Left hindlimb (tissue), 1 donor: ENCODE measurements at regions not wholly inside any gene's neighbourhood (a gene's known extent, or its start where the extent isn't known, plus 50 kb on each side); places are given as distances from the start of the nearest gene placed in this dataset.

Experiments
- DNase-seq: peaks from one replicate; pipeline ENCODE4 v3.0.0-alpha.2; 2018

- no peak for DNase-seq
These were observed 100.1 kb downstream of the GPAM start for GRCh38 chr10:112083472-112083871.

DNA sequence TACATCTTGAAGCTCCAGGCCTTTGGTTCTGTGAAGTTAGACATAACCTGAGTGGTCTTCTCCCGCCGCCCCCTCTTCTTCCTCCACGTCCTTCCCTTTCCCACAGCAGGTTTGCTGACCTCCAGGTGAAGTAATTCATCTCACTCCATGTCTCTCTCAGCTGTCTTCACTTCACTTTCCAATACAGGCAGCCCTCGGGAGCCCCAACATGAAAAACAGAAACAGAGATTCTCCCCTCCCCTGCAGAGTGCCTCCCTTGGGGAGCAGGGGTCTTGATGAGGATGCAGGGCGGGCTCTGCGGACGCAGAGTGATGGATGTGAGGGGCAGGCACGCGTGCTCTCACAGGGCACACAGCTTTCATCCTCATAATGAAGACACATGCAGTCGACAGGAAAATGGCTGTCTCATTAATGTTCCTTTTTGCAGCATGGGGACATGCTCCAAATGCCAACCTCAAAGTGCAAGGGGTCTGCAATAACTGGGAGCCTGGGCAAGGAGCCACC lies 95.6 kb downstream of the GPAM start:
- no peak for DNase-seq

DNA sequence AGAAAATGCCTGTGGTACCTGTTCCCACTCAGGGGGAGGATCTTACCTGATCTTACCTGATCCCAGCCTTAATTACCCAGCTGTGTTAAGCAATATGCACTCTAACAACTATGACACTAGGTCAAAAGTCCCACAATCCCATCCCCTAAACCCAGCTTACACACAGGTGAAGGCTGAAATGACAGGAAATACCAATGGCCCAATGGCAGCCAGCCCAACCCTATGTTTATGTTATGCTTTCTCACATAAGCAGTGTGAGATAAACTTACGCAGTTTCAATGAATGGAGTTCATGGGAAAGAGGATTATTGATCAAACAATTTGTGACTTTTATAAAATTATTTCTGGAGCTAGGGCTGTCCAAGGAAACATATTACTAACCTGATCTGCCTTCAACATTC lies 91.9 kb downstream of the GPAM start:
- no peak for DNase-seq

DNA sequence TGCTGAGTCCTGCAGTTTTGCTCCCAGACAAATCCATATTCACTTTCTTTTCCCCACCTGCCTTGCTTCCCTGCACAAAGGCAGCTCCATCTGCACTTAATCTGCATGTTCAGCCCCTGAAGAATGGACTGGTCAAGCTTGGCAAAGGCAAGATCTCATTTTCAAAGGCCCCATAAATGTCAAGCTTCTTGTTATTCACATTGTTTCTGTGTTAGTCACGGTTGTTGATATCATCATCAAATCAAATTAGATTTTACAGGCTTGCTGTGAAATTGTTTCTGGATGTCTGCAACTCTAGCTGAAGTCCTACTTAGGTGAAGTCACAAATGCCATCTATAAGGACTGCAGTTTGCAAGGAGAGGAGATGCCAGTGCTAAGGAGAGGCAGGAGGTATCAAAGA lies 91.0 kb downstream of the GPAM start:
- DNase-seq, result no peak

DNA sequence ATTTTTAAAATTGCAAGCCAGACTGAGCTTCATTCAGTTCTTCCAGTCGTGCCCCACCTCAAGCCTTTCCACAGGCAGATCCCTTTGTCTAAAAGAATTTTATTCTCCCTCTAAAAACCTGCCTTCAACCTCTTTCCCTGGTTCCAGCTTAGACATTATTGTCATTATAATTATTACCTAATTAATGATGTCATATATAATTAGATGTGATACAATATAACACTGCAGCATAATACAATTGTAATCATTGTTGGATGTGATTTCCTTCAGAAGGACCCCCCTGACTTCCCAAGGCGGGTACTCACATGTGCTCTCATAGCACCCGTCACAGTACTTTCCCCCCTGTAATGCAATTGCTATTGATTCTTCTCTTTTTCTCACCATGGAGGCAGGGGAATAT lies 88.6 kb downstream of the GPAM start:
- no peak for DNase-seq

GRCh38 chr10:112095731-112096130 lies 87.8 kb downstream of the GPAM start:
- DNase-seq, result no peak

DNA sequence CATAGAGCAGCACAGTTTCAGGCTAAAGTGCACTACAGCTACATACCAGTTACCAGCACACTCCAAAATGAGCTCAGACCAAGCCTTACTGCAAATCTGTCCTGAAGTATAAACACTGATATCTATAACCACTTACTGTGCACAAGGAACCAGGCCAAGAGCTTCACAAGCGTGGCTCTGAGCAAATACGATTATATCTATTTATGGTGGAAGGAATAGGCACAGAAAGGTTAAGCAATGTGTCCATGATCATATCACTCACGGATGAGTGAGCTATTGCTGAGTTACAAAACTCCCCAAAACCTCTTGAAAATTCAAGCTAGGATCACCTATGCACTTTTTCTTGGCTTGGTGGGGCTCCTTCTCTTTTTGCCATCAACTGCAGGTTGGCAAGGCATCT lies 84.9 kb downstream of the GPAM start:
- DNase-seq, result no peak
